ENCODE measurements at regions not wholly inside any gene's neighbourhood (a gene's known extent, or its start where the extent isn't known, plus 50 kb on each side); places are given as distances from the start of the nearest gene placed in this dataset.

DNA sequence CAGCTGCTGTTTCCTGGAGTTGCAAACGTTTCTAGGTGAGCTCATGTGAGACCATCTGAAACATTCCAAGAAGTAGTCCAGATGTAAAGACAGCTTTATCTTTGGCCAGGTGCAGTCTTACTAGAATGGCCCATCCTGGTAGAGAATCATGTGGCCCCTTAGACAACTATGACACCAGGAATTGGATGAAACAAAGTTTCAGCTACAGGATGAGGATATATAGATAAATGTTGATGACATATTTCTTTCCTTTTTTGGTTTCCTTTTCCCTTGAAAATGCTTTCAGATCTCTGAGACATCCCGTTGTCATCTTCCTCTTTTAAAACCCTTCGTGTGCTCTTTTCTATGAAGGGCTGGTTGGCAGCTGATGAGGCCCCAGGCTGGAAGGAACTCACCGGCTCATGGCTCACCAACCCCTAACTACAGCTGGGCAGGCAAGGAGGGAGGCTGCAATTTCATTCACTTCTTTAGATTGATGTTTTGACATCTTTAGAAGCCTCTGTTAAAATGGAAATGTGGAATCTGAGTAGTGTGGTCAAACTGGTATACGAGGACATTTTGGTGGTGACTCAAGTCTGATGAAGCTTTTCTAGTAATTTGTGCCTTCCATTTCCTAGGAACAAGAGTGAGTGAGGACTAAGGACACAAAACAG is 167.9 kb upstream of the TNFAIP3 start:
- TF ChIP-seq, protein P1, sequence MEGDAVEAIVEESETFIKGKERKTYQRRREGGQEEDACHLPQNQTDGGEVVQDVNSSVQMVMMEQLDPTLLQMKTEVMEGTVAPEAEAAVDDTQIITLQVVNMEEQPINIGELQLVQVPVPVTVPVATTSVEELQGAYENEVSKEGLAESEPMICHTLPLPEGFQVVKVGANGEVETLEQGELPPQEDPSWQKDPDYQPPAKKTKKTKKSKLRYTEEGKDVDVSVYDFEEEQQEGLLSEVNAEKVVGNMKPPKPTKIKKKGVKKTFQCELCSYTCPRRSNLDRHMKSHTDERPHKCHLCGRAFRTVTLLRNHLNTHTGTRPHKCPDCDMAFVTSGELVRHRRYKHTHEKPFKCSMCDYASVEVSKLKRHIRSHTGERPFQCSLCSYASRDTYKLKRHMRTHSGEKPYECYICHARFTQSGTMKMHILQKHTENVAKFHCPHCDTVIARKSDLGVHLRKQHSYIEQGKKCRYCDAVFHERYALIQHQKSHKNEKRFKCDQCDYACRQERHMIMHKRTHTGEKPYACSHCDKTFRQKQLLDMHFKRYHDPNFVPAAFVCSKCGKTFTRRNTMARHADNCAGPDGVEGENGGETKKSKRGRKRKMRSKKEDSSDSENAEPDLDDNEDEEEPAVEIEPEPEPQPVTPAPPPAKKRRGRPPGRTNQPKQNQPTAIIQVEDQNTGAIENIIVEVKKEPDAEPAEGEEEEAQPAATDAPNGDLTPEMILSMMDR (IDR thresholded peaks at IDR 0.05) = no peak

DNA sequence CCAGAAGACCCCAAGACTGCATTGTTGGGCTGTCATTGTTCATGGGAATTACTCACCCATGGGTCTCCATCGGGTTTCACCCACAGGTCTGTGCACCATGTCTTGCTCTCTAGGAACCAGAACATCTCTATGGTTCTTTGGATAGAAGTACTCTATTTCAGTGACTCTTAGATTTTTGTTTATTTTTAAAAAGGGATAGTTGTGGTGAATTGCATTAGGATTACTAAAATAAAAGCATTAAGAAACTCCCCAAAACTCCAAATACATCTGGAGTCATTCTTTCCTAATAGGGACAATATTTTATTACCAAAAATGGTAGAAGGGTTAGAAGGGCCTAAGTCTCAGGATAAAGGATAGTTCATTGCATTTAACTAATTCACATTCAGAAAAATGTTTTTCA is 166.9 kb upstream of the TNFAIP3 start:
- TF ChIP-seq, protein P1 (IDR thresholded peaks at IDR 0.05) = no peak

DNA sequence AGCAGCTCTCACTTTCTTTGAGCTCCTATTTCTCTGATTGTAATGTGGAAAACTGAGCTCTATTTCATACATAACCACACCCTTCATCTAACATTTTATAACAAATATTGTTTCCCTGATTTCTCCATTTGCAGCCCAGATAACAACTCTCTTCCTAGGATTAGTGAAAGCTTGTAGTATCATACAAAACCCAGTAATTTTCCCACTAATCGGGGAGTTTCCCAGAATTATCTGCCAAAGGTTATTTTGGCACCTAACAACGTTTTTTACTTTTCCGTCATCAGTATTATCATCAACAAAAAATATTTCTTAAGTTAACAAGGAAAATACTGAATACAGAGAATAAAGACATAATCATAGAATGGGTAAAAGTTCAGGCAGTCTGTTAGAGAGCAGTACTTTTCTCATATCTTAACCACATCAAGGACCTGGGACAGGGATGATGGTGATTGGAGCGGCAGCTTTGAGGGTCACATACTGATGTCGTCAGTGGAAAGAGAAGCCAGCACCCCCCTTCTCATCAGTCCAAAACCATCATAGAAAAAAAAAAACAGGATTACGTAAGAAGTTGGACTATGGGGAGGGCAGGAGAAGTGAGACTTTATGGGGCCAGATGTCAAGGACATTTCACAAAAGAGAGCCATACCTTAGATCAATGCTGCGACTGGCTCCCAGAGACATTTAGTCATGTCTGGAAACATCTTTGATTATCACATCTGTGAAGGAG is 166.1 kb upstream of the TNFAIP3 start:
- TF ChIP-seq, protein P1 (IDR thresholded peaks at IDR 0.05) = no peak

DNA sequence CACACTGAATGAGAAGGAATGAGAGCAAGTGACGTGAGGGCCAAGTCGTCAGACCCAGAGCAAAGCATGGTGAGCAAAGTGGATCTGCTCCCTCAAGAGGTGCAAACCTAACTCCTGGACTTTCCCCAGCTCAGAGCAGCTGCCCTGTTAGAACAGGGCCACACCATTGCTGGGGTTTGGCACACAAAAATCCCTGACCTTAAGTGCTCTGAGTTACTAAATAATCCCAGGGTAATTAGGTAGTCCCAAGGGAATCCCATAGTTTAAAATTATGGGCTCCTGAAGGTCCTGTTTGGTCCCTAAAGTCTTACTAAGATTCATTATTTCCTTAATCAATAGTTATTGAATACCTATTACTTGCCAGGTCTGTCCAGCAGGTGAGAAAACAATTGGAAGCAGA is 165.1 kb upstream of the TNFAIP3 start:
- TF ChIP-seq, protein P1 (IDR thresholded peaks at IDR 0.05) = no peak

DNA sequence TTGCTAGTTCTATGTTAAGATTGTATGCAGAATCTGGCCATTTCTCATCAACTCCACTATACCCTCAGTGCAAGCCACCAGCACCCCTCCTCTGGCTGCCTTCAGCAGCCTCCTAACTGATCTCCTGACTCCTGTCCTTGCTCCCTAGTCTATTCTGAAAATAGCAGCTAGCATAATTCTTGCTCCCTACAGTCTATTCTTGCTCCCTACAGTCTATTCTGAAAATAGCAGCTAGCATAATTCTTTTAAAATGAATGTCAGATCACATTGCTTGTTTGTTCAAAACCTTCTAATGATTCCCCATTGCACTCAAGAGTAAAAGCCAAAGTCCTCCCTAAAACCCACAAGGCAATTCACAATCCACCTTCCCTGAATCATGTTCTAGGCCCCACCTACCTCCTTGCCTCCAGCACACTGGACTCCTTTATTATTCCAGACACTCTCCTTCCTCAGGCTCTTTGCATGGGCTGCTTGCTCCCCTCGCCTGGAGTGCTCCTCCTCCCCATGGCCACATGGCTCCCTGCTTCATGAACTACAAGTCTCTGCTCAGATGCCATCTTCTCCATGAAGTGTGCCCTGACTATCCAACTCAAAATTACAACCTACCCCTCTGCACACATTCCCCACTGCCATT is 164.2 kb upstream of the TNFAIP3 start:
- TF ChIP-seq, protein P1 (IDR thresholded peaks at IDR 0.05) = no peak

DNA sequence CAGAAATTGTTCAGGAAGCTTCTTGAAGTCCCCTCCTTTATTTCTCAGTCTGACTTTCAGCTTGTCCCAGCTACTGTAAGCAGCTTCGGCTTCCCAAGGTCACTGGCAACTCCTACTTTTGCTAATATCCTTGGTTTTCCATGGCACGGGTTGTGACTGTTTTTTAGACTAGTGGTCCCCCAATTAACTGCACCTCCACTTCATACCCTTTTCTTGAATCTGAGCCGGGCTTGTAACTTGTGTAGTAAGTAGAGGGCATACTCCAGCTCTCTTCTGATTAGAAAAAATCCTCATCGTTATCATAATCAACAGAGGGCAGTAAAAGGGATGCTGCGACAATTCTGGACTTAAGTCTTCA is 162.3 kb upstream of the TNFAIP3 start:
- TF ChIP-seq, protein P1 (IDR thresholded peaks at IDR 0.05) = no peak

DNA sequence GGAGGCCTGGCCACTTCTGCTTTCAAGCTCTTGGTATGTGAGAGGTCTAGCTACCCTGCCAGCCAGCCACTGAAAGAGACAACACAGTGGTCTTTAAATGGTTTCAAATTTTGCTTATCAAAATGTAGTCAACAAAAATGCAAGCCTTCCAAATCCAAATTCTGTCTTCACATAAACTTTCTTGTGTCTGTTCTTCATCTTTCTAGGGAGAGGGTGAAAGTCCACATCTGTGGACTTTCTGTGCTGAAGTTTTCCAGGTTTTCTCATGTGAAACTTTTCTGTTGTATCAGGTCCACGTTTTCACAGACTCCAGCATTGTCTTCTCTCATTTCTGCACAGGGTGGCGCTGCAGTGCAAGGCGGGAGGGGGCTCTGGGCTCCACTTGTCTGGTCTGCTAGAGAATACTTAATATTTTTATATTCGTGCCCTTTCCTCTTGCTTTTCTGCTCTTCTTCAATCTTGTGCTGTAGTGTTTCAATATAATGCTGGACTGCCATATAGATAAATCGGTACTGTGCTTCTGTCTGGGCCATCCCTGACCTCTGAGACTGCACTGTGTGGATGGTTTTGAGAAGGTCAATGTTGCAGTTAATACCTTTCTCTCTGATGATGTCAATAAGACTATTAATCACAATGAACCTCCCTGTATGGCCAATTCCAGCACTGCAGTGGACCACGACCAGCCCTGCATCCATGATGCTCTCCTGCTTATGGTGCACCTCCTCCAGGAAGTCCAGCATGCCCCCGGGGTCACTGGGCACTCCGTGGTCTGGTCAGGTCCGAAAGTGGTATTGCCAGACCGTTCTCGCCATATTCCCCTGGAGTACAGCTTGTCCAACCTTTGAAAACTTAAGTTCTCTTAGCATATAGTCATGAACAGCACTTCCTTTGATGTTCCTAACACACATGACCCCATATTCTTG is 161.6 kb upstream of the TNFAIP3 start:
- TF ChIP-seq, protein P1 (IDR thresholded peaks at IDR 0.05) = peak; percentile 86
